Activated CD4-positive, alpha-beta memory T cell treated with anti-CD3 and anti-CD28 coated beads for 36 hours (primary cell): ENCODE measurements at regions not wholly inside any gene's neighbourhood (a gene's known extent, or its start where the extent isn't known, plus 50 kb on each side); places are given as distances from the start of the nearest gene placed in this dataset.
"Not testable (repeated sequence)": the region's sequence is repeated elsewhere in the genome, so short reads cannot be mapped to it uniquely, and the experiment has no call there.

ENCODE experiments used
- CTCF ChIA-PET: fragments of 350-600 bp; sonication (Branson Sonifier 250); formaldehyde crosslinking; loops from one replicate; lab custom pipeline; 2021; ENCODE audit warnings: antibody characterized with exemption, inconsistent platforms; lab: Charles Lee
- POLR2A ChIA-PET: fragments of 350-600 bp; sonication (Branson Sonifier 250); formaldehyde crosslinking; loops from one replicate; lab custom pipeline; 2021; ENCODE audit warnings: antibody characterized with exemption; lab: Charles Lee
- DNase-seq: peaks from one replicate; pipeline ENCODE4 v3.0.0-alpha.2; 2020
- H3K27ac Mint-ChIP-seq: one replicate; pipeline ENCODE4 v1.8.0; 2021; ENCODE audit warnings: mixed read lengths
- H3K27me3 Mint-ChIP-seq: one replicate; pipeline ENCODE4 v1.8.0; 2021; ENCODE audit warnings: mixed read lengths
- H3K36me3 Mint-ChIP-seq: one replicate; pipeline ENCODE4 v1.8.0; 2021; ENCODE audit warnings: mixed read lengths
- H3K4me1 Mint-ChIP-seq: one replicate; pipeline ENCODE4 v1.8.0; 2021; ENCODE audit warnings: low read depth, mixed read lengths
- H3K4me3 Mint-ChIP-seq: one replicate; pipeline ENCODE4 v1.8.0; 2021; ENCODE audit warnings: mild to moderate bottlenecking, mixed read lengths
- H3K9me3 Mint-ChIP-seq: one replicate; pipeline ENCODE4 v1.8.0; 2021; ENCODE audit warnings: mixed read lengths
- intact Hi-C: fragments of 100-400 bp; cut with micrococcal nuclease; formaldehyde crosslinking; loops from one replicate; pipeline ENCODE4 v1.15.1; 2023

DNA sequence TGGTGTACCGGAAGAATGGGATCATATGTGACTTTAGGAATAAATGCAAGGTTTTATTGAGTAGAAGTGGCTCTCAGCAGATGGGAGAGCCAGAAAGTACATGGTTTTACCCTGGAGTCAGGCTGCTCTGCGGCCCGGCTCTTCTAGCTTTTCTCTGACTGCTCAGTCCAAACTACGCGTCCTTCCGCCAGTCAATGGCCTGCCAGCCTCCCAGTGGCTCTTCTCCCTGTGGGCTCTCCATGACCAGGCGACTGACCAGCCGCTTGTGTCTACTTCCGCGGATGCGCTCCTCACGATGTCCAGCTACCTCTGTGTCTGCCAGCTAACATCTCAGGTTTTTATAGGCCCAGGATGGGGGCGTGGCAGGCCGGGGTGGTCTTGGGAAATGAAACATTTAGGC is 220.4 kb downstream of the VAPA start:
- Mint-ChIP-seq H3K27ac (no peak overlapping the region), H3K9me3 (no peaks in the 10 kb centered on the region), H3K36me3 (no peaks in the 10 kb centered on the region), H3K4me1 (no peaks in the 10 kb centered on the region), H3K4me3 (no peak overlapping the region), H3K27me3 (peaks cover 24% of the 10 kb centered on the region)
- DNase-seq: no peak
- CTCF ChIA-PET: no interaction called here
- POLR2A ChIA-PET: no interaction called here
- intact Hi-C loops: no loop called here

DNA sequence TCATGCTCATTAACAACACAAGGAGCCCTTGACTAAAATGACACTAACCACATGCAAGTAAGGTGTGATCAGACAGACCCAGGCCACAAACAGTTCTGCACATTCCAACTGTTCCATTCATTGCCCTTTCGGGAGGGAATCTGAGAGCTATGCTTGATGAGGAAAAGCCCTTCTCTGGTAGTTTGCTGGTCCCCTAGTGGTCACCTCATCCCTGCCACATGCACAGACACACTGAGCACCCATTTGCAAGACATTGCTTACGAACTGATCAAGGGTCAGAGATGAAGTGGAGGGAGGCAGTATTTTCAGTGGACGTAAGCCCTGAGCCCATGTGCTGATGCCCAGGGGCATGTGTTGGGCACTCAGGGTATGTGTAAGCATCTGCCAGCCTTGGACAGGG is 220.9 kb downstream of the VAPA start:
- POLR2A ChIA-PET, H3K27ac Mint-ChIP-seq, intact Hi-C loops, CTCF ChIA-PET, H3K36me3 Mint-ChIP-seq, H3K9me3 Mint-ChIP-seq, DNase-seq, H3K4me1 Mint-ChIP-seq, H3K4me3 Mint-ChIP-seq: not testable (repeated sequence)
- peaks cover 24% of the 10 kb centered on the region for H3K27me3 Mint-ChIP-seq

DNA sequence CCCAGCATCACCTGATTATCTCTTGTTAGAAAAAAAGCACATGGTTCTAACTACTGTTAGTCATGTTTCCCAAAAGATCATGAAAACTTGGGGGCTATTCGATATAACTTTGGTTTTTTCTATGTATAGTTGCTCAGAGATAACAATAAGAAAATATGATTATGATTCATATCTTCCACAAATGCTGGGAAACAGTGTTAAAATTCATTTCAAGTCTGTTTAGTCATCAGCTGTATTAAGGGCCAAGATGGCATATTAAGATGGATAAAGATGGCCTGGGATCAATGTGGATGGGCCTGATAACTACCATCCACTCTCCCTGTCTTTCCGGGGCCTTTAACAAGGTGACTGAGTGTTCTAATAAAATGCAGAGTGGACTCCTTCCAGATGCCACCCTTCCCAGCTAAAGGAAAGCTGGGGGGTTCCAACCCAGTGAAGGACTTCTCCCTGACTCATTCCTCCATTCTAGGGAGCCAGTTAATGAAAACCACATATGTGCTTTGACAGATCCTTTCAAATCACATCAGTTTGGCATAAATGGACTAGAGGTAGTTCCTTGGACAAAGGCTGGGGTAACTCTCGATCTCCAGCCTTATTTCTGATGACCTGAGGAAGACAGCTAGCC is 221.6 kb downstream of the VAPA start:
- CTCF ChIA-PET: no interaction called here
- Mint-ChIP-seq H3K4me3 (no peak overlapping the region), H3K36me3 (no peaks in the 10 kb centered on the region), H3K27me3 (peaks cover 21% of the 10 kb centered on the region), H3K4me1 (no peaks in the 10 kb centered on the region), H3K9me3 (no peaks in the 10 kb centered on the region), H3K27ac (no peak overlapping the region)
- intact Hi-C loops: no loop called here
- POLR2A ChIA-PET: no interaction called here
- no peak for DNase-seq

DNA sequence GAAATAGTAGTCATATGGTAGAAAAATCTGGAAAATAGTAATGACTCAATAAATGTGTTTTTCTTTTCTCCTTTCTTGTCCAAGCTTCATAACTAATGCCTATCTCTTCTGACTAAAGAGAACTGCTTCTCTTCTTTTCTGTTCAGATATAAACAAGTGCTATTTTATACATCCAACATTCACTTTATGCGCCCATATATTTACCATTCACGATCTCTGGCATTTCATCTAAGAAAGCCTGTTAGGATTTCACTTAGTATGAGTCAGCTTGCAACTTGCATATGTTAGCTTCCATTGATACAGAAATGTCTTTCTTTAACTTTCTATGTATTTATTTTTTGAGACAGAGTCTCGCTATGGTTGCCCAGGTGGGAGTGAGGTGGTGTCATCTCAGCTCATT is 224.9 kb downstream of the VAPA start:
- intact Hi-C loops: no loop called here
- H3K27me3 Mint-ChIP-seq: peaks cover 3% of the 10 kb centered on the region

DNA sequence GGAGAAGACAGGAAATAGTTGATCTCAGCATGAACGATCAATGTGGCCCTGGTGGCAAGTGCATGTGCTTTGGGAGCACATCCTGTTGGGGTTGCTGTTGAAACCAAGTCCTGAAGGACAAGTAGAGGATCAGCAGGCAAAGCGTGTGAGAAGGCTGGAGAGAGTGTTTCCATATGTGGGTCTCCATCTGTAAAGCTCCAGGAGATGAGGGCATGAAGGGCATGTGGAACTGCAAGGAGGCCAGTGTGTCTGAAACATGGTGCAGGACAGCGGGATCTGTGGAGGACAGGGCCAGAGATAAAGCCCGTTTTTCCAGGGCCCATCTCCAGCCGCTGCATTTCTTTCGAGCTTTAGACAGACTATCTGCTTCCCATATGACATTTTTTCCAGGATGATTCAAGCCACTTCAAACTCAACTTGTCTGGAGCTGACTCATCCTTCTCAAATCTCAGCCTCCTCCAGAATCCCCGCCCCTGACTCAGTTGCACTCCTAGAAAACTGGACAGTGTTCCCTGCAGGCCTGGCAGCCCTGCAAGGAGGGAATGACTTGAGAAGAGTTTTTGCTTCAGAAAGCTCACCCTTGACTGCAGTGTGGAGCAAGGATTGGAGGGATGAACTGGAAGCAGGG is 226.1 kb downstream of the VAPA start:
- Mint-ChIP-seq H3K27me3 (no peaks in the 10 kb centered on the region), H3K27ac (no peak overlapping the region), H3K4me1 (no peaks in the 10 kb centered on the region), H3K9me3 (no peaks in the 10 kb centered on the region), H3K36me3 (no peaks in the 10 kb centered on the region), H3K4me3 (no peak overlapping the region)
- no peak for DNase-seq
- ChIA-PET POLR2A (no interaction called here), CTCF (no interaction called here)
- intact Hi-C loops: no loop called here

More for the DNA sequence above, 224.9 kb downstream of the VAPA start:
- CTCF ChIA-PET: no interaction called here
- Mint-ChIP-seq H3K4me3 (no peak overlapping the region), H3K4me1 (no peaks in the 10 kb centered on the region), H3K36me3 (no peaks in the 10 kb centered on the region), H3K9me3 (no peaks in the 10 kb centered on the region), H3K27ac (no peak overlapping the region)
- POLR2A ChIA-PET: no interaction called here
- no peak for DNase-seq

DNA sequence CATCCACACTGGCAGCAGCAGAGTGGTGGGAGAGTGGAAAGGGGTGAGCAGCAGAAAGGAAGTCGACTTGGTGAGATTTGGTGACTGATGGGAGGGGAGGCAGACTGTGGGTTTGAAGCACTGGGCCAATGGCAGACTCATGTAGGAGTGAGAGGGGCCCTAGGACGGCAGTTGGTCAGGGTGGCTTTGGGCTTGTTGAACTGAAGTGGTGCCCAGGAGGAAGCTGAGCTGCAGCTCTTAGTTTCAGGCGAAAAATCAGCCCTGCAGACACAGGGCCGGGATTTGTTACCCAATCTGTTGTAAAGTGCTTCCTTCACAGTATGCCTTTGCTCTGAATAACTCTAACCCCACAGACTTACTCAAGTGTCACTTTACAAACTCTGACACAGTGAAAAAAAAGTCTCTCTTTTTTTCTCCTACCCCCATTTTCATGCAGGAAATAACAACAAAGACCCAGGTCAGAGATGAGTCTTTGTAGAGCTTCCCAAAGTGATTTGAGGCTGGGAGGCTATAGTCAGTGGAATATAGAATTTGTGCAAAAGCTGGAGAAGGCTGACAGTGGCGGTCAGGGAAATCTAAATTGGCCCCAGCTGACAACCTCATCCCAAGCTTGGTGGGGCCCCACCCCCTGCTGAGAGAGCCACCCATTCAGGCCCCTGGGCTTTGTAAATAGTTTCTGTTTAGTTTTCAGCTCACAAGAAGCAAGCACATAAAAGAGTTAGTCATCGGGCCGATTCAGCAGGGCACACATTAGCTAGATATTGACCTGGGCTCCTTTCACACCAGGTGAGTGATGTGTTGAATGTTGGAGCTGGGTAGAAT is 226.9 kb downstream of the VAPA start:
- Mint-ChIP-seq H3K4me1 (no peaks in the 10 kb centered on the region), H3K9me3 (no peaks in the 10 kb centered on the region), H3K4me3 (no peak overlapping the region), H3K27ac (no peak overlapping the region), H3K36me3 (no peaks in the 10 kb centered on the region), H3K27me3 (no peaks in the 10 kb centered on the region)
- DNase-seq: no peak
- ChIA-PET CTCF (no interaction called here), POLR2A (no interaction called here)
- intact Hi-C loops: no loop called here

DNA sequence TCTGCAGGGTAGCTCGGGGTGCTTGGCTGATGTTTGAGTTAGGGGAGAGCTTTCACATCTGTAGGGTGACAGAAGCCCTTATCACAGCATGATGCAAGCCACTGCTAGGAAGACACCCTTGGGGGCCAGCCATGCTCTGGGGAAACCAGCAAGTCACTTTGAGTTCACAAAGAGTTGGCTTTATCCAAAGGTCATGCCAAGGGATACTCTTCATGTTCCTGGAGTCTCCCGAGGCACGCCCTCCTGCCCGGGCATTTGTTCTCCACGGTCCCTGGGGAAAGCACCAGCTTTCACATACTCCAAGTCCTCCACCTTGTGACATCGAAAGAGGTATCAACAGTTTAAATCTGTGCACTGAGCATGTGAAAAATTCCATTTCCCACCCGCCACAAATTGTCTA is 227.7 kb downstream of the VAPA start:
- intact Hi-C loops: no loop called here
- Mint-ChIP-seq H3K36me3 (no peaks in the 10 kb centered on the region), H3K27ac (no peak overlapping the region), H3K9me3 (no peaks in the 10 kb centered on the region), H3K4me3 (no peak overlapping the region), H3K4me1 (no peaks in the 10 kb centered on the region), H3K27me3 (no peaks in the 10 kb centered on the region)
- ChIA-PET POLR2A (no interaction called here), CTCF (no interaction called here)
- no peak for DNase-seq

DNA sequence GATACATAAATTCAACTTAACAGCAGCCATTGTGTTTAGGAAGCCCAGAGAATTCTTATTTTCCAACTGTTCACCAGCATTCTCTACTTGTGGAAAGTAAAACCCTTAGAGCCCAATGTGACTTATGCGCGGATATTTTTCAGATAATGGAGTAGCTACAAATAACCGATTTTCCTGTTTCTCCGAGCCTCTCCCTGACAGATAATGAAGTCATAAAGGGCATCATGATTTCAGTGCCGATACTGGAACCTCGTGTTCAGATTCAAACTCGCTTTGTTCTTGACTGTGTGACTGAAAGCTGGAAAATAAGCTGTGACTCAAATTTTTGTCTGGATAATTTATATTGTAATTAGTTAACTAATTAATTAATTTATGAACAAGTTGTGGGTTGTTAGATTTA is 228.2 kb downstream of the VAPA start:
- Mint-ChIP-seq H3K27me3 (no peaks in the 10 kb centered on the region), H3K9me3 (no peaks in the 10 kb centered on the region), H3K36me3 (no peaks in the 10 kb centered on the region), H3K27ac (no peak overlapping the region), H3K4me3 (no peak overlapping the region), H3K4me1 (no peaks in the 10 kb centered on the region)
- ChIA-PET CTCF (no interaction called here), POLR2A (no interaction called here)
- DNase-seq: no peak
- intact Hi-C loops: no loop called here

DNA sequence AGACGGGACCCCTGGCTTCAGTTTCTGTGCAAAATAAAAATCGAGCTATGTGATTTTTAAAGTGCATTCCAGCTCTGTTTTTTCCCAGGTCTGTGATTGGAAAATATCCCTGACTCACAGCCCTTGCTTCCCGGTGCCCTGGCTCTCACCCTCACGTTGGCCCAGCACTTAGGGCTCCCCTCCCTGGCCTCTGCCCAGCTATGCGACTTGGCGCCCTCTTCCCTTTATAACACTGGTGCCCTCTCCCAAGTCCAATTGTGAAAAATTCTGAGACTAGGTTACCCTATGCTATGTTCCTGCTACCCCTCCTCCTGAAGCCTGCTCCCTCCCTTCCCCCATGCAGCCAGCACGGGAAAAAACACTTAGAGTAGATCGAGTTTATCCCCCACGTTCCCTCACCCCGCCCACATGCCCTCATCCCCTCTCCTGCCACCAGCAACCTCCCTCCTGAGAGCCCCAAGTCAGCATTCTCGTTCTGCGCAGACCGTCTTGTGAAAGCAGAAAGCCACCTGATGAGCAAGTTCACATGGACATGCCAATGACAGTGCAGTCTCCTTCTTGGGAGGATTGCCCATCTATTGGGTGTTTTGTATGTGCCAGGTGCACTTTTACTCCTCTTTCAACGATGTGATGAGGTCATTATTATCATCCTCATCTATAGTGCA is 228.8 kb downstream of the VAPA start:
- no peak overlapping the region for H3K4me3 Mint-ChIP-seq
- H3K36me3 Mint-ChIP-seq: no peaks in the 10 kb centered on the region
- H3K9me3 Mint-ChIP-seq: no peaks in the 10 kb centered on the region
- H3K27ac Mint-ChIP-seq: no peak overlapping the region
- no peak for DNase-seq
- no peaks in the 10 kb centered on the region for H3K4me1 Mint-ChIP-seq
- H3K27me3 Mint-ChIP-seq: no peaks in the 10 kb centered on the region
- ChIA-PET POLR2A (no interaction called here), CTCF (no interaction called here)
- intact Hi-C loops: no loop called here

DNA sequence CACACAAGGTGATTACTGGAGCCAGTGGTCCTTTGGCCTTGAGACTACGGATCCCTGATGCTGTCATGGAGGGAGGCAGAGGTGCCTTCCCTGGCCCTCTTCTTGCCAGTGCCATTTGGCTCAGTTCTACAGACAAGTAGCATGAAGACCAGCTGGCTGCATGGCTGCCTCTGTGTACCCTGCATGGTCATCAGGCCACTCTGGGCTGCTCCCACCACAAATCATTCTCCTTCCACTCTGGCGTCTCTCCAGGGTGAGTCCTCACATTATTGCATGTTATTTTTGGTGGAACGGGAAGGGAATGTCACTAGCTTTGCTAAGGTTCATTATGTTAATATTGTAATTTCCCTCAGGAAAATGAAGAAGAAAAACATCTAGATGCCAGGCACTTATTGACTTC is 229.8 kb downstream of the VAPA start:
- intact Hi-C loops: no loop called here
- H3K27ac Mint-ChIP-seq: no peak overlapping the region
- DNase-seq: no peak
- CTCF ChIA-PET: no interaction called here
- H3K4me1 Mint-ChIP-seq: no peaks in the 10 kb centered on the region
- H3K4me3 Mint-ChIP-seq: no peak overlapping the region
- H3K36me3 Mint-ChIP-seq: no peaks in the 10 kb centered on the region
- H3K9me3 Mint-ChIP-seq: no peaks in the 10 kb centered on the region
- H3K27me3 Mint-ChIP-seq: no peaks in the 10 kb centered on the region
- POLR2A ChIA-PET: no interaction called here

DNA sequence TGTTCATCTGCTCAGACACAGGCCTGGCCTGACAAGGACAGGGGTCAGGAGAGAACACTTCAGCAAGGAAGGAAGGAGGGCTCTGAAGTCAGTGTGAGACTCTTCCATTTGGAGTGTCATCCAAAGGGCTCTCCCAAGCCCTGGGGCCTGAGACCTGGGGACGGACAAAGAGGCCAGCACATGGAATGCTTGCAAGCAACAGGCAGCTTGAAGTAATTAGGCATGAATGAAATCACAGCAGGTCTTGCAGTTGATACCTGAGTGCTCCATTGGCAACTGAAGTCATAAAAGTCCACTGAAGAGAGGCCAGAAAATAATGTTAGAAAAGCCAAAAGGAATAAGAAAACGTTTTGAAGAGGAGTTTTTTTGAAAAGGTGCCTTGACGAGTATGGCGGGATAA is 231.7 kb downstream of the VAPA start:
- Mint-ChIP-seq H3K9me3 (peaks cover 6% of the 10 kb centered on the region), H3K27me3 (no peaks in the 10 kb centered on the region), H3K4me1 (no peaks in the 10 kb centered on the region), H3K36me3 (no peaks in the 10 kb centered on the region), H3K4me3 (no peak overlapping the region), H3K27ac (no peak overlapping the region)
- POLR2A ChIA-PET: no interaction called here
- no peak for DNase-seq
- CTCF ChIA-PET: no interaction called here
- intact Hi-C loops: no loop called here

DNA sequence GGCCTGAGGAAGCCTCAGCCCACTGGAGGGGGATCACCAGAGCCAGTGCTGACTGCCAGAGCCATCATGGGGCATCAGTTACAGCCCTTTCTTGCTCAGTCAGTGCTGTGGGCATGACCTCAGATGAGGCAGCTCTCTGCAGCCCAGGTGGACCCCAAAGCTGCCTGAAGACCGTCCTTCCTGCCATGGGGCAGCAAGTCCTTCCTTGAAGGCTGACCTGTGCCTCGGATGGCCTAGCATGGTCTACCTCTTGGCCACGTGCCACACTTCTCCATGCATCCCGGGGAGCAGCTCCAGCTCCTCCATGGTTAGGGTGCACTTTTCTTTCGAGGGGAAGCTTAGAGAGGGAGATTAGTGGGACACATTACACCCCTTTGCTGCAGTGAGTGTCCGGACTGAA is 233.4 kb downstream of the VAPA start:
- H3K36me3 Mint-ChIP-seq: no peaks in the 10 kb centered on the region
- intact Hi-C loops: no loop called here
- no peaks in the 10 kb centered on the region for H3K4me1 Mint-ChIP-seq
- H3K4me3 Mint-ChIP-seq: no peak overlapping the region
- DNase-seq: no peak
- CTCF ChIA-PET: no interaction called here
- no peaks in the 10 kb centered on the region for H3K27me3 Mint-ChIP-seq
- H3K27ac Mint-ChIP-seq: no peak overlapping the region
- peaks cover 11% of the 10 kb centered on the region for H3K9me3 Mint-ChIP-seq
- POLR2A ChIA-PET: no interaction called here
